OCI-LY7 (cell line): ENCODE measurements at regions not wholly inside any gene's neighbourhood (a gene's known extent, or its start where the extent isn't known, plus 50 kb on each side); places are given as distances from the start of the nearest gene placed in this dataset.

Experiments
- CTCF ChIP-seq: fragments of 200-600 bp; sonication (generic); conservative IDR thresholded peaks from 2 replicates; pipeline ENCODE4 v1.5.1; 2014; ENCODE audit warnings: mild to moderate bottlenecking, antibody characterized with exemption, low read length, moderate library complexity, mixed read lengths
- EZH2phosphoT487 ChIP-seq: fragments of 200-600 bp; sonication (generic); IDR thresholded peaks from 2 replicates; pipeline ENCODE4 v1.6.1; 2018; ENCODE audit warnings: low read depth, borderline replicate concordance, mild to moderate bottlenecking, mixed run types, antibody characterized with exemption, low read length, moderate library complexity, mixed read lengths

GRCh38 chr1:199847021-199847420, 180.5 kb upstream of the NR5A2 start:
- TF ChIP-seq CTCF (no peak), EZH2phosphoT487 (no peak)
